Mesendoderm (in vitro differentiated cells): ENCODE measurements at regions not wholly inside any gene's neighbourhood (a gene's known extent, or its start where the extent isn't known, plus 50 kb on each side); places are given as distances from the start of the nearest gene placed in this dataset.

Source experiments
- DNase-seq: peaks from one replicate; pipeline ENCODE4 v3.0.0; 2013
- H2AK5ac ChIP-seq: 2 replicates; pipeline ENCODE4 v1.6.1; 2013; ENCODE audit warnings: low read length, inconsistent platforms
- H2BK120ac ChIP-seq: 2 replicates; pipeline ENCODE4 v1.6.1; 2013; ENCODE audit warnings: low read depth, mild to moderate bottlenecking, low read length, moderate library complexity, mixed read lengths
- H2BK15ac ChIP-seq: replicated peaks from 2 replicates; pipeline ENCODE4 v1.6.1; 2013; ENCODE audit warnings: low read depth, mild to moderate bottlenecking, moderate library complexity
- H2BK5ac ChIP-seq: 2 replicates; pipeline ENCODE4 v1.6.1; 2013; ENCODE audit warnings: low read length, inconsistent platforms
- H3K18ac ChIP-seq: 2 replicates; pipeline ENCODE4 v1.6.1; 2013; ENCODE audit warnings: mild to moderate bottlenecking, low read length, mixed read lengths
- H3K23ac ChIP-seq: one replicate; pipeline ENCODE4 v1.6.1; 2013; ENCODE audit warnings: low read length
- H3K27ac ChIP-seq: 2 replicates; pipeline ENCODE4 v1.5.1; 2013; ENCODE audit warnings: low read depth, mild to moderate bottlenecking, inconsistent platforms, low read length, moderate library complexity
- H3K27me3 ChIP-seq: 2 replicates; pipeline ENCODE4 v1.6.1; 2013; ENCODE audit warnings: low read length, control low read depth, mild to moderate bottlenecking, inconsistent platforms; ENCODE audit not compliant: insufficient read depth, poor library complexity
- H3K36me3 ChIP-seq: 2 replicates; pipeline ENCODE4 v1.6.1; 2013; ENCODE audit warnings: low read length, inconsistent platforms; ENCODE audit not compliant: control insufficient read depth, insufficient read depth
- H3K4ac ChIP-seq: one replicate; pipeline ENCODE4 v1.6.1; 2013; ENCODE audit warnings: low read depth, mild to moderate bottlenecking, low read length, moderate library complexity
- H3K4me1 ChIP-seq: 2 replicates; pipeline ENCODE4 v1.6.1; 2013; ENCODE audit warnings: low read depth, low read length, inconsistent platforms; ENCODE audit not compliant: control insufficient read depth
- H3K4me2 ChIP-seq: 2 replicates; pipeline ENCODE4 v1.6.1; 2013; ENCODE audit warnings: low read length
- H3K4me3 ChIP-seq: 2 replicates; pipeline ENCODE4 v1.5.1; 2013; ENCODE audit warnings: mild to moderate bottlenecking, low read length
- H3K56ac ChIP-seq: one replicate; pipeline ENCODE4 v1.6.1; 2013; ENCODE audit warnings: low read length
- H3K79me1 ChIP-seq: 2 replicates; pipeline ENCODE4 v1.6.1; 2013; ENCODE audit warnings: low read length, inconsistent platforms
- H3K79me2 ChIP-seq: 2 replicates; pipeline ENCODE4 v1.6.1; 2013; ENCODE audit warnings: mild to moderate bottlenecking, low read length; ENCODE audit not compliant: control insufficient read depth, insufficient read depth
- H3K9ac ChIP-seq: 2 replicates; pipeline ENCODE4 v1.6.1; 2013; ENCODE audit warnings: low read length, inconsistent platforms
- H4K5ac ChIP-seq: one replicate; pipeline ENCODE4 v1.6.1; 2013; ENCODE audit warnings: low read length
- H4K8ac ChIP-seq: one replicate; pipeline ENCODE4 v1.6.1; 2013; ENCODE audit warnings: low read depth, mild to moderate bottlenecking, control low read depth, low read length, moderate library complexity
- WGBS: extraction: QIAGEN DNeasy Blood & Tissue Kit; methylation state at CpG from one replicate; pipeline ENCODE4 v1.1.7; 2013; ENCODE audit warnings: low lambda C conversion rate, missing lambda C conversion rate; ENCODE audit not compliant: insufficient coverage; ENCODE audit errors: extremely low coverage; 5-methylcytosine and 5-hydroxymethylcytosine counted together

DNA sequence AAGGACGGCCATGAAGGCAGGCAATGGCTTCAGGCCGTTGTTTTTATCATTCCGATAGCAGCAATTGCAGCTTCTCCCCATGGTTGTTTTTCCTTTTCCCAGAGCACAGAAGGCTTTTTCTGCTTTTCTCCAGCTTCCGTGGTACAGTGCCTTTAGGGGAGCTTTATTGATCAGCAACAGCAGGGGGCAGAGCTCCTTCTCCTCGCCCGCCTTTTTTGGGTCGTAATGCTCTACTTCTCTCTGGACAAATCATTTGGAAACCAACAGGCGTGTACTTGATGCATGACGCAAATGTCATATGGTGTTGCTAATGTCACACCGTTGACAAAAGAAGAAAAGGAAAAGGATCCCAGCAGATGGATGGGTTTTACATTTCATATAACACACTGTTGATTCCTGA is 79.7 kb upstream of the SNRK start:
- no peak overlapping the region for H3K23ac ChIP-seq
- no CpG with 5 or more reads among the region's 10 CpGs for WGBS
- H3K56ac ChIP-seq, result no peak overlapping the region
- no peak overlapping the region for H3K9ac ChIP-seq
- H2AK5ac ChIP-seq, result no peak overlapping the region
- no peaks in the 10 kb centered on the region for H3K27me3 ChIP-seq
- H2BK15ac ChIP-seq, result no peak overlapping the region
- no peak overlapping the region for H3K27ac ChIP-seq
- no peak overlapping the region for H3K4me3 ChIP-seq
- no peak overlapping the region for H4K8ac ChIP-seq
- H3K4me1 ChIP-seq, result no peaks in the 10 kb centered on the region
- no peak overlapping the region for H3K4me2 ChIP-seq
- H2BK5ac ChIP-seq, result no peak overlapping the region
- DNase-seq, result no peak
- H2BK120ac ChIP-seq, result no peak overlapping the region
- H3K79me2 ChIP-seq, result no peaks in the 10 kb centered on the region
- no peak overlapping the region for H4K5ac ChIP-seq
- no peaks in the 10 kb centered on the region for H3K79me1 ChIP-seq
- H3K36me3 ChIP-seq, result no peaks in the 10 kb centered on the region
- no peak overlapping the region for H3K18ac ChIP-seq
- H3K4ac ChIP-seq, result no peak overlapping the region

DNA sequence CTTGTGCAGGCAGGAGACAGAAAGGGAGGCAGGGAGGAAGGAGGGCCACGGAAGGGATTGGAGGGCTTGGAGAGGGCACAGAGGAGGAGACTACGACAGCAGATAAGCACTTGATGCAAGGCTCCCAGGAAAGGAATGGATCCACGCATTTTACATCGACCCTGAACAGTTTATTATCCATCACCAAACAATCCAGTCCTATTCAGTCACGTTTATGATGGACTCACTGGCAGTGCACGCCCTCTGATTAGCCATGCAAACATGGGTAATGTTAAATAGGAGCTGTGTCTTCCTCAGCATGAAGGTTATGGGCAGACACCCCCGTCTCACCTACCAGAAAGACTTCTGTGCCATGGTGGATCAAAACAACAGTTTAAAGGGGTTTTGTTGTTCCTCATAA is 80.2 kb upstream of the SNRK start:
- H4K8ac ChIP-seq, result no peak overlapping the region
- H3K4me2 ChIP-seq, result no peak overlapping the region
- H3K18ac ChIP-seq, result no peak overlapping the region
- H2BK5ac ChIP-seq, result no peak overlapping the region
- no peak overlapping the region for H2BK15ac ChIP-seq
- no peak overlapping the region for H2BK120ac ChIP-seq
- H3K79me2 ChIP-seq, result no peaks in the 10 kb centered on the region
- no peak overlapping the region for H3K4ac ChIP-seq
- no peaks in the 10 kb centered on the region for H3K4me1 ChIP-seq
- H3K36me3 ChIP-seq, result no peaks in the 10 kb centered on the region
- no peak overlapping the region for H4K5ac ChIP-seq
- no peak for DNase-seq
- H3K27ac ChIP-seq, result no peak overlapping the region
- no peak overlapping the region for H3K23ac ChIP-seq
- H3K27me3 ChIP-seq, result no peaks in the 10 kb centered on the region
- H3K4me3 ChIP-seq, result no peak overlapping the region
- no peaks in the 10 kb centered on the region for H3K79me1 ChIP-seq
- WGBS, result no CpG with 5 or more reads among the region's 7 CpGs
- no peak overlapping the region for H3K56ac ChIP-seq
- no peak overlapping the region for H2AK5ac ChIP-seq
- no peak overlapping the region for H3K9ac ChIP-seq

DNA sequence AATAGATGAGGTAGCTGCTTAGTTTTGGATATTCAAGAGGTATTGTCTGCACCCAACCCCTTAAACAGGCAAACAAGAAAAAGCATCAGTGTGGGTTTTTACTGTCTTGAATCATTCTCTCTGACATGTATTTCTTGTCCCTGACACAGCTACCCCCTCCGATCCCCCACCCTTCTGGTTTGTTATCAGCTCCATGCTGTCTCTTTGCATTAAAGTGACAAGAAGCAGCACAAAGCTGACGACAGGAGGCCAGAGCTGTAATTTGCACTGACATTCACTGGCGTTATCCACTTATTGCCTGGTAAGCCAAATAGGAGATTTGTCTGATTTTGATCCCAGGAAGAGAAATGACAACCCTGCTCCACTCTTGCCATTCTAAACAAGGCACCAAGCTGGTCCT is 83.3 kb upstream of the SNRK start:
- H2BK5ac ChIP-seq, result no peak overlapping the region
- DNase-seq, result peak; percentile 30
- H4K5ac ChIP-seq, result no peak overlapping the region
- no peak overlapping the region for H3K4me2 ChIP-seq
- H3K18ac ChIP-seq, result no peak overlapping the region
- H3K4me1 ChIP-seq, result no peaks in the 10 kb centered on the region
- H3K23ac ChIP-seq, result no peak overlapping the region
- no peak overlapping the region for H3K27ac ChIP-seq
- H3K56ac ChIP-seq, result no peak overlapping the region
- no peaks in the 10 kb centered on the region for H3K79me1 ChIP-seq
- no peaks in the 10 kb centered on the region for H3K36me3 ChIP-seq
- WGBS, result no CpG with 5 or more reads among the region's 3 CpGs
- no peak overlapping the region for H4K8ac ChIP-seq
- no peak overlapping the region for H3K9ac ChIP-seq
- no peak overlapping the region for H2BK120ac ChIP-seq
- H3K4ac ChIP-seq, result no peak overlapping the region
- H3K79me2 ChIP-seq, result no peaks in the 10 kb centered on the region
- no peak overlapping the region for H2AK5ac ChIP-seq
- no peak overlapping the region for H2BK15ac ChIP-seq
- no peak overlapping the region for H3K4me3 ChIP-seq
- no peaks in the 10 kb centered on the region for H3K27me3 ChIP-seq

DNA sequence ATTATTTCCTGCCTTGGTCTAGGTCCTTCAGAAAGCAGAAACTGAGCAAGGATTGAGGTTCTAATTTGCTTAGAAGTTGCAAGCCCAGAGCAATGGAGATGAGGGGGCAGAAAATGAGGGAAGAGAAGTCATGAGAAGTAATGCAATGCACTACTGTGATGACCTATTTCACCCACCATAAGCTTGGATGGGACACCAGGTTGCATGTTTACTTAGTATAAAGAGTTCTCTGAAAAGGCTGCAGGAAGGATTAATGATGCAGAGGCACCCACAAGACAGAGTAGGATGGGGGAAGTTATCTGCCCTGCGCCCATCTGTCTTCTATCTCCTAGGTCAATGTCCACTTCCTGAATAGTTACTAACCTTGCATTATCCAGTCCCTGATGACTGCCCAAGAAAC is 84.8 kb upstream of the SNRK start:
- H3K79me2 ChIP-seq, result no peaks in the 10 kb centered on the region
- H2BK120ac ChIP-seq, result no peak overlapping the region
- no peak overlapping the region for H2BK5ac ChIP-seq
- H3K18ac ChIP-seq, result no peak overlapping the region
- no peak overlapping the region for H2AK5ac ChIP-seq
- no peak overlapping the region for H4K8ac ChIP-seq
- no peaks in the 10 kb centered on the region for H3K36me3 ChIP-seq
- no peak overlapping the region for H3K23ac ChIP-seq
- H2BK15ac ChIP-seq, result no peak overlapping the region
- no peak overlapping the region for H3K56ac ChIP-seq
- no peaks in the 10 kb centered on the region for H3K4me1 ChIP-seq
- H3K4ac ChIP-seq, result no peak overlapping the region
- H3K27ac ChIP-seq, result no peak overlapping the region
- H3K9ac ChIP-seq, result no peak overlapping the region
- H3K27me3 ChIP-seq, result no peaks in the 10 kb centered on the region
- H3K4me2 ChIP-seq, result no peak overlapping the region
- H4K5ac ChIP-seq, result no peak overlapping the region
- H3K4me3 ChIP-seq, result no peak overlapping the region
- DNase-seq, result no peak
- no peaks in the 10 kb centered on the region for H3K79me1 ChIP-seq
- WGBS, result no CpG with 5 or more reads among the region's 1 CpG

DNA sequence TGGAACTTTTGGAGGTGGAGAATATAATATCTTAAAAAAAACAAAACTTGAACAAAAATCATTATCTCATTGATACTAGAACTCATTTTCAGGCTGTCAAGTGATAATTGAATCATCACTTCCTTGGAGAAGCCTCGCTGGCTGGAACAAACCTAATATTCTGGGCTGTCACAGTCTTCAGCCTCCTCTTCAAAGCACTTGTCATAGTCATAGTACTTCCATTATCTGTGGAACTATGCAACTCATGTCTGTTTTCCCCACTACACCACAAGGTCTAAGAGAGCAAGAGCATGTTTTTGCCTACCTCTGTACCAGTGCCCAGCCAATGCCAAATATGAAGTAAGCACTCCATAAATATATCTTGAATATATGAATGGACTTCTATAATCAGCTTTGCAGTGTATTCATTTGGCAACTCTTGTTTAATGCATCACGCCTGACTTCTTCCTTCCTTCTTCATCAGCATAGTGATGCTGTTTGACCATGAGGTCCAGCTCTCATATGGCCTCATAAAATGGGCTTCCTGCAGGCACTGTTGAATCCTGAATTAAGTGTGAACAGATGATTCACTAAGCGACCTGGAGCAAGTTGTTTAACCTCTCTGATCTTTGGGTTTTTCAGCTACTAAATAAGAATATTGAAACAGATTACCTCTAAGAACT is 86.6 kb upstream of the SNRK start:
- no peaks in the 10 kb centered on the region for H3K4me1 ChIP-seq
- no peaks in the 10 kb centered on the region for H3K36me3 ChIP-seq
- H3K79me2 ChIP-seq, result no peaks in the 10 kb centered on the region
- H4K5ac ChIP-seq, result no peak overlapping the region
- H3K56ac ChIP-seq, result no peak overlapping the region
- H3K79me1 ChIP-seq, result no peaks in the 10 kb centered on the region
- no peak overlapping the region for H3K23ac ChIP-seq
- H3K18ac ChIP-seq, result no peak overlapping the region
- H4K8ac ChIP-seq, result no peak overlapping the region
- H2AK5ac ChIP-seq, result no peak overlapping the region
- no peak overlapping the region for H2BK5ac ChIP-seq
- no peaks in the 10 kb centered on the region for H3K27me3 ChIP-seq
- H3K27ac ChIP-seq, result no peak overlapping the region
- no peak for DNase-seq
- no peak overlapping the region for H2BK120ac ChIP-seq
- H3K9ac ChIP-seq, result no peak overlapping the region
- no peak overlapping the region for H3K4me3 ChIP-seq
- no peak overlapping the region for H3K4ac ChIP-seq
- no peak overlapping the region for H3K4me2 ChIP-seq
- no peak overlapping the region for H2BK15ac ChIP-seq
- no CpG with 5 or more reads among the region's 3 CpGs for WGBS
